Tibial artery (tissue), 4 donors: ENCODE measurements at regions not wholly inside any gene's neighbourhood (a gene's known extent, or its start where the extent isn't known, plus 50 kb on each side); places are given as distances from the start of the nearest gene placed in this dataset.
"Not testable (repeated sequence)": the region's sequence is repeated elsewhere in the genome, so short reads cannot be mapped to it uniquely, and the experiment has no call there.

ENCODE experiments used
- DNase-seq, 2 donors: peaks; one replicate each; pipeline ENCODE4 v3.0.0-alpha.2; 2019
- H3K27ac ChIP-seq, 2 donors: fragments of 200-600 bp; sonication (generic) in 1 of 2; 1 replicate in 1 of 2; 2 replicates in 1 of 2; pipeline ENCODE4 v1.5.1; 2018 to 2019; ENCODE audit warnings: mild to moderate bottlenecking in 1 of 2
- H3K27me3 ChIP-seq, 2 donors: fragments of 200-600 bp; sonication (generic) in 1 of 2; one replicate each; pipeline versions ENCODE4 v1.5.1 to v1.6.0; 2016 to 2019
- H3K36me3 ChIP-seq, 3 donors: fragments of 200-600 bp; sonication (generic) in 2 of 3; one replicate each; pipeline ENCODE4 v1.5.1; 2016 to 2019; ENCODE audit warnings: mild to moderate bottlenecking in 2 of 3
- H3K4me1 ChIP-seq, 4 donors: fragments of 200-600 bp; sonication (generic) in 2 of 4; 1 replicate in 3 of 4; 2 replicates in 1 of 4; pipeline ENCODE4 v1.5.1; 2016 to 2019
- H3K4me3 ChIP-seq, 2 donors: fragments of 200-600 bp; sonication (generic) in 1 of 2; 1 replicate in 1 of 2; 2 replicates in 1 of 2; pipeline ENCODE4 v1.5.1; 2018 to 2019; ENCODE audit warnings: mild to moderate bottlenecking in 2 of 2
- H3K9me3 ChIP-seq, 3 donors: fragments of 200-600 bp; sonication (generic) in 1 of 3; one replicate each; pipeline ENCODE4 v1.5.1; 2016 to 2019
- CTCF ChIP-seq, 2 experiments: fragments of 200-600 bp in 1 of 2; fragments of 450-650 bp in 1 of 2; IDR thresholded peaks; one replicate each; pipeline ENCODE4 v1.5.1; 2017 to 2019; ENCODE audit warnings: antibody characterized with exemption in 2 of 2, mild to moderate bottlenecking in 1 of 2, moderate library complexity in 1 of 2
- intact Hi-C: fragments of 100-400 bp; cut with DNase I; formaldehyde crosslinking; loops from one replicate; pipeline ENCODE4 v1.15.0; 2023; ENCODE audit warnings: low total_unique reads

- TF ChIP-seq CTCF (IDR thresholded peaks at IDR 0.05) = no peak
- intact Hi-C loops = no loop called here
- no peaks in the 10 kb centered on the region for H3K36me3 ChIP-seq
Measured at GRCh38 chr13:21240586-21240985, 64.1 kb downstream of the MRPL57 start.

GRCh38 chr13:21242236-21242635 lies 65.8 kb downstream of the MRPL57 start:
- no peak for TF ChIP-seq CTCF (IDR thresholded peaks at IDR 0.05)
- H3K27me3 ChIP-seq = no peaks in the 10 kb centered on the region
- H3K4me3 ChIP-seq = no peak overlapping the region
- intact Hi-C loops = no loop called here
- no peaks in the 10 kb centered on the region for H3K9me3 ChIP-seq
- no peaks in the 10 kb centered on the region for H3K36me3 ChIP-seq
- no peak for DNase-seq
- no peak overlapping the region for H3K27ac ChIP-seq
- H3K4me1 ChIP-seq = no peaks in the 10 kb centered on the region

More at GRCh38 chr13:21240586-21240985, 64.1 kb downstream of the MRPL57 start:
- H3K4me3 ChIP-seq = no peak overlapping the region
- H3K9me3 ChIP-seq = no peaks in the 10 kb centered on the region
- H3K27ac ChIP-seq = no peak overlapping the region
- no peaks in the 10 kb centered on the region for H3K27me3 ChIP-seq
- H3K4me1 ChIP-seq = no peaks in the 10 kb centered on the region
- no peak for DNase-seq

- DNase-seq = no peak
- intact Hi-C loops = no loop called here
- TF ChIP-seq CTCF (IDR thresholded peaks at IDR 0.05) = no peak
- no peak overlapping the region for H3K27ac ChIP-seq
- no peaks in the 10 kb centered on the region for H3K9me3 ChIP-seq
- no peaks in the 10 kb centered on the region for H3K4me1 ChIP-seq
- H3K36me3 ChIP-seq = no peaks in the 10 kb centered on the region
- H3K4me3 ChIP-seq = no peak overlapping the region
- H3K27me3 ChIP-seq = no peaks in the 10 kb centered on the region
Measured at GRCh38 chr13:21243045-21243897, 66.8 kb downstream of the MRPL57 start.

- DNase-seq, H3K27ac ChIP-seq, intact Hi-C loops, H3K4me3 ChIP-seq, H3K4me1 ChIP-seq, H3K36me3 ChIP-seq, H3K9me3 ChIP-seq, H3K27me3 ChIP-seq: not testable (repeated sequence)
Measured at GRCh38 chr13:21243898-21244184, 67.4 kb downstream of the MRPL57 start.

GRCh38 chr13:21246761-21247452 lies 70.4 kb downstream of the MRPL57 start:
- H3K4me3 ChIP-seq = no peak overlapping the region
- DNase-seq = no peak
- H3K27ac ChIP-seq = no peak overlapping the region
- no peaks in the 10 kb centered on the region for H3K4me1 ChIP-seq
- H3K27me3 ChIP-seq = peaks cover 0 to 2% of the 10 kb centered on the region in 2 donors
- intact Hi-C loops = no loop called here
- no peak for TF ChIP-seq CTCF (IDR thresholded peaks at IDR 0.05)
- H3K36me3 ChIP-seq = no peaks in the 10 kb centered on the region
- no peaks in the 10 kb centered on the region for H3K9me3 ChIP-seq

GRCh38 chr13:21256351-21256761 lies 79.9 kb downstream of the MRPL57 start:
- H3K4me3 ChIP-seq = no peak overlapping the region
- TF ChIP-seq CTCF (IDR thresholded peaks at IDR 0.05) = no peak
- H3K36me3 ChIP-seq = no peaks in the 10 kb centered on the region
- H3K27ac ChIP-seq = no peak overlapping the region
- H3K4me1 ChIP-seq = no peaks in the 10 kb centered on the region
- no peak for DNase-seq
- peaks cover 0 to 3% of the 10 kb centered on the region in 2 donors for H3K27me3 ChIP-seq
- intact Hi-C loops = no loop called here
- no peaks in the 10 kb centered on the region for H3K9me3 ChIP-seq
